PC-3 (cell line): ENCODE measurements at regions not wholly inside any gene's neighbourhood (a gene's known extent, or its start where the extent isn't known, plus 50 kb on each side); places are given as distances from the start of the nearest gene placed in this dataset.

Experiments
- ATAC-seq: fragments of 200-7000 bp; cut with Tn5 transposase; 2 replicates; pipeline ENCODE4 v1.9.1; 2020; ENCODE audit warnings: mild to moderate bottlenecking, moderate library complexity
- BruUV-seq: library from RNA; stranded (reverse); fragments of 400-500 nt; replicated peaks from 2 replicates; lab custom pipeline; 2021; lab: Mats Ljungman, UMichigan
- CTCF ChIA-PET: fragments of 300-600 bp; sonication (Branson Sonifier 250); formaldehyde crosslinking; loops from one replicate; lab custom pipeline; 2022; ENCODE audit warnings: antibody characterized with exemption; lab: Charles Lee
- POLR2A ChIA-PET: fragments of 300-600 bp; sonication (Branson Sonifier 250); formaldehyde crosslinking; loops from one replicate; lab custom pipeline; 2022; ENCODE audit warnings: antibody characterized with exemption; ENCODE audit not compliant: unreplicated experiment; lab: Charles Lee
- DNase-seq: peaks from one replicate; pipeline ENCODE4 v3.0.0-alpha.2; 2015
- H2AFZ ChIP-seq: fragments of 300-600 bp; sonication (generic); 2 replicates; pipeline ENCODE4 v1.6.0; 2016; ENCODE audit warnings: antibody characterized with exemption, low read length
- H3F3A ChIP-seq: fragments of 300-600 bp; sonication (generic); one replicate; pipeline ENCODE4 v1.6.0; 2017; ENCODE audit warnings: antibody characterized with exemption, low read length, control low read depth, mild to moderate bottlenecking; ENCODE audit not compliant: unreplicated experiment
- H3K27ac ChIP-seq: fragments of 300-600 bp; sonication (generic); 2 replicates; pipeline ENCODE4 v1.5.1; 2016; ENCODE audit warnings: mild to moderate bottlenecking, low read length
- H3K27me3 ChIP-seq: fragments of 300-600 bp; sonication (generic); 2 replicates; pipeline ENCODE4 v1.6.1; 2016; ENCODE audit warnings: low read length, mixed read lengths
- H3K36me3 ChIP-seq: fragments of 300-600 bp; sonication (generic); 2 replicates; pipeline ENCODE4 v1.6.1; 2016; ENCODE audit warnings: low read depth, mixed run types, low read length, mixed read lengths
- H3K4me1 ChIP-seq: fragments of 300-600 bp; sonication (generic); 2 replicates; pipeline ENCODE4 v1.5.1; 2016; ENCODE audit warnings: low read length; ENCODE audit not compliant: insufficient read depth
- H3K4me2 ChIP-seq: fragments of 300-600 bp; sonication (generic); 2 replicates; pipeline ENCODE4 v1.6.0; 2016; ENCODE audit warnings: low read length
- H3K4me3 ChIP-seq: fragments of 300-600 bp; sonication (generic); 2 replicates; pipeline ENCODE4 v1.5.1; 2016; ENCODE audit warnings: mild to moderate bottlenecking, low read length, mixed read lengths
- H3K79me2 ChIP-seq: fragments of 300-600 bp; sonication (generic); 2 replicates; pipeline ENCODE4 v1.6.1; 2017; ENCODE audit warnings: low read length, mixed read lengths
- H3K9ac ChIP-seq: fragments of 300-600 bp; sonication (generic); 2 replicates; pipeline ENCODE4 v1.6.0; 2016; ENCODE audit warnings: mild to moderate bottlenecking, low read length
- H3K9me2 ChIP-seq: fragments of 300-600 bp; sonication (generic); replicated peaks from 2 replicates; pipeline ENCODE4 v1.6.1; 2016; ENCODE audit warnings: mixed run types, low read length, mixed read lengths
- H3K9me3 ChIP-seq: fragments of 300-600 bp; sonication (generic); 2 replicates; pipeline ENCODE4 v1.6.1; 2016; ENCODE audit warnings: low read length, mixed read lengths
- H4K20me1 ChIP-seq: fragments of 300-600 bp; sonication (generic); 2 replicates; pipeline ENCODE4 v1.6.1; 2016; ENCODE audit warnings: low read length, mixed read lengths
- CTCF ChIP-seq: fragments of 300-600 bp; sonication (generic); conservative IDR thresholded peaks from 2 replicates; pipeline ENCODE4 v1.5.1; 2017; ENCODE audit warnings: antibody characterized with exemption, low read depth, mild to moderate bottlenecking, low read length
- EZH2 ChIP-seq: fragments of 300-600 bp; sonication (generic); IDR thresholded peaks from one replicate; pipeline ENCODE4 v1.6.1; 2017; ENCODE audit warnings: antibody characterized with exemption, mild to moderate bottlenecking, low read length; ENCODE audit not compliant: unreplicated experiment
- EZH2phosphoT487 ChIP-seq: fragments of 300-600 bp; sonication (generic); IDR thresholded peaks from 2 replicates; pipeline ENCODE4 v1.6.1; 2018; ENCODE audit warnings: mild to moderate bottlenecking, antibody characterized with exemption, low read length, borderline replicate concordance
- intact Hi-C: fragments of 100-400 bp; cut with micrococcal nuclease; formaldehyde crosslinking; loops from 2 replicates; pipeline ENCODE4 v1.9.0; 2023

DNA sequence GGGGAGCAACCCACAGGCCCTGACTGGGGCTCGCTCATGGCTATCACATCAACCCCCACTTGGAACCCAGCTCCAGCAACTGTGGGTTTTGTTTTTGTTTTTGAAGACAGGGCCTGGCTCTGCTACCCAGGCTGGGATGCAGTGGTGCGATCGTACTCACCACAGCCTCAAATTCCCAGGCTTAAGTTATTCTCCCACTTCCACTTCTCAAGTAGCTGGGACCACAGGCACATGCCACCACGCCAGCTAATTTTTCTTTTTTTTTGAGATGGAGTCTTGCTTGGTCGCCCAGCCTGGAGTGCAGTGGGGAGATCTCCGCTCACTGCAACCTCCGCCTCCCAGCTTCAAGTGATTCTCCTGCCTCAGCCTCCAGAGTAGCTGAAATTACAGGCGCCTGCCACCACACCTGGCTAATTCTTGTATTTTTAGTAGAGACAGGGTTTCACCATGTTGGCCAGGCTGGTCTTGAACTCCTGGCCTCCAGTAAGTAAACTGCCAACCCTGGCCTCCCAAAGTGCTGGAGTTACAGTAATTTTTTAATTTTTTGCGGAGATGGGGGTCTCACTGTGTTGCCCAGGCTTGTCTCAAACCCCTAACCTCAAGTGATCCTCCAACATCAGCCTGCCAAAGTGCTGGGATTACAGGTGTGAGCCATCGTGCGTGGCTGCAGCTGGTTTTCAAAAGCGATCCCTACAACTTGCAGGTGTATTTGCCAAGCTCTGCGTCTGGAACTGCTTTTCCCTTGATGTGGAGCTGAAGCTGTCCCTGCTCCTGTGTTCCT lies 228.7 kb downstream of the SKIDA1 start:
- Histone ChIP-seq H3K9ac (no peak overlapping the region), H3K36me3 (no peaks in the 10 kb centered on the region), H3K27me3 (no peaks in the 10 kb centered on the region), H2AFZ (no peak overlapping the region), H3K9me2 (no peaks in the 10 kb centered on the region), H3F3A (no peaks in the 10 kb centered on the region), H3K4me2 (no peak overlapping the region), H4K20me1 (no peaks in the 10 kb centered on the region), H3K27ac (no peak overlapping the region), H3K4me1 (peaks cover 14% of the 10 kb centered on the region), H3K79me2 (no peaks in the 10 kb centered on the region), H3K9me3 (no peaks in the 10 kb centered on the region), H3K4me3 (no peak overlapping the region)
- TF ChIP-seq EZH2 (no peak), EZH2phosphoT487 (no peak), CTCF (no peak)
- POLR2A ChIA-PET, result no interaction called here
- ATAC-seq (no peak), DNase-seq (no peak)
- BruUV-seq, result no TSS peak
- intact Hi-C loops, result no loop called here
- CTCF ChIA-PET, result no interaction called here

DNA sequence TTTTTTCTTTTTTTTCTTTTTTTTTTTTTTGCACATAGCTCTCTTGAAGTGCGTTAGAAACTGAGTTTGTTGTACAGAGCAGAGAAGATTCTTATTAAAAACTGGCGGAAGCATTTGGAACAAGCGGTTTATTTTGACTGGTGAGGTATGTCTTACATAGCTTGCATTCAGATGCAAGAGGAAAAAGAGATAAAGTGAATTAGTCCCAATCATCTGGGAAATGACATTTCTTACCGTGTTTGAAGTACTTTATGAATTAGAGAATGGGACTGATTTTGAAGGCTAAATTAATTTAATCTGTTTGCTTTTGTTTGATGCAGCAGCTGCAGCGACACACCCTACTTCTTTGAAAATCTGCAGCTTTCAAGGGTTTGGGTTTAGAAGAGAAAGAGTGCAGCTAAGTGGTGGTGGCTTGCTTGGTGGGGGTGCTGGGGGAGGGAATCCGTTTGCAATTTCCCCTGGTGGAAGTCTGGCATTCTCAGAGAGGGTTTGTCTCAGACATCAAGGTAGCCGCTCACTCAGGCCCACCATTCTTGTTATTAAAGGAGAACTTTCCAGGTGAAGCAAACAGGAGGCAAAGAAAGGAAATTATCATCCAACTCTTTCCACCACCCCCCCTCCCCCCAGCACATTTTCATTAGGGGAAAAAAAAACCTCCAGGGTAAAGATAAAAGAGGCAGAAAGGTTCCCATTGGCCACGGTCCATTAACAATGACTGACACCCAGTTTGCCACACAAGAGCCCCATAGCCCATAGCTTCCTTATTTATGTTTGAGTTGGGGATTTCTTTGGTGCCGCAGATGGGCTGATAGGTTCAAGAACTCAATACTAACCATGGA lies 231.7 kb downstream of the SKIDA1 start:
- Histone ChIP-seq H3K27me3 (no peaks in the 10 kb centered on the region), H3K9ac (peak overlapping the region; percentile 9; the same call in 1 of the 2 replicates), H4K20me1 (no peaks in the 10 kb centered on the region), H3K9me2 (no peaks in the 10 kb centered on the region), H2AFZ (peak overlapping the region; percentile 64; the same call in 1 of the 2 replicates), H3K4me2 (peak overlapping the region; percentile 78), H3K27ac (peak overlapping the region; percentile 55), H3K79me2 (no peaks in the 10 kb centered on the region), H3K4me1 (peaks cover 14% of the 10 kb centered on the region), H3K36me3 (no peaks in the 10 kb centered on the region), H3F3A (no peaks in the 10 kb centered on the region), H3K4me3 (peak overlapping the region; percentile 60), H3K9me3 (no peaks in the 10 kb centered on the region)
- POLR2A ChIA-PET, result interaction anchor here (0.5 to 0.6 kb wide), 4 partner anchors 36 to 232 kb away, joined by 3 to 8 read pairs (median 4); partner anchors contain the start of gene SKIDA1
- TF ChIP-seq CTCF (no peak), EZH2phosphoT487 (no peak), EZH2 (no peak)
- intact Hi-C loops, result loop anchor here (5.0 kb wide), 2 partner anchors 69 to 204 kb away; no protein-coding TSS in a partner anchor
- ATAC-seq (no peak), DNase-seq (no peak)
- CTCF ChIA-PET, result no interaction called here
- no TSS peak for BruUV-seq
